ENCODE measurements at regions not wholly inside any gene's neighbourhood (a gene's known extent, or its start where the extent isn't known, plus 50 kb on each side); places are given as distances from the start of the nearest gene placed in this dataset.

DNA sequence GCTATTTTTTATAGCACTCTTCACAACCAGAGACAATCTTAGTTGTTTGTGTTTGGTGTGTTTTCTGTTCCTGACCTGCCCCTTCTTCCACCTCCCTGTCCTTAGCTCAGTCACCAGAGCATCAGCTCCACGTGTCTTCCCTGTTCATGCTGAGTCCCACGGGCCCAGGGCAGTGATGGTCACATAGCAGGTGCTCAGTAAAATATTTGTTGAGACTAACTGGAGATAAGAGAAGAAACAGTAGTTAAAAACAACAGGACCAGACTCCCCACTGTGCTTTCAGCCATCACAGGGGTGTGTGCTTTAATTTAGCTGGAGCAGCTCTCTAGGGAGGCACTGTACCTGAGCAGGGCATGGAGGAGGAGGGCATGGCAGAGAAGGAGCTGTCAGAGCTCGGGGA lies 307.3 kb upstream of the ZNF32 start:
- TF ChIP-seq, protein P1, sequence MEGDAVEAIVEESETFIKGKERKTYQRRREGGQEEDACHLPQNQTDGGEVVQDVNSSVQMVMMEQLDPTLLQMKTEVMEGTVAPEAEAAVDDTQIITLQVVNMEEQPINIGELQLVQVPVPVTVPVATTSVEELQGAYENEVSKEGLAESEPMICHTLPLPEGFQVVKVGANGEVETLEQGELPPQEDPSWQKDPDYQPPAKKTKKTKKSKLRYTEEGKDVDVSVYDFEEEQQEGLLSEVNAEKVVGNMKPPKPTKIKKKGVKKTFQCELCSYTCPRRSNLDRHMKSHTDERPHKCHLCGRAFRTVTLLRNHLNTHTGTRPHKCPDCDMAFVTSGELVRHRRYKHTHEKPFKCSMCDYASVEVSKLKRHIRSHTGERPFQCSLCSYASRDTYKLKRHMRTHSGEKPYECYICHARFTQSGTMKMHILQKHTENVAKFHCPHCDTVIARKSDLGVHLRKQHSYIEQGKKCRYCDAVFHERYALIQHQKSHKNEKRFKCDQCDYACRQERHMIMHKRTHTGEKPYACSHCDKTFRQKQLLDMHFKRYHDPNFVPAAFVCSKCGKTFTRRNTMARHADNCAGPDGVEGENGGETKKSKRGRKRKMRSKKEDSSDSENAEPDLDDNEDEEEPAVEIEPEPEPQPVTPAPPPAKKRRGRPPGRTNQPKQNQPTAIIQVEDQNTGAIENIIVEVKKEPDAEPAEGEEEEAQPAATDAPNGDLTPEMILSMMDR (IDR thresholded peaks at IDR 0.05), result no peak
- no peak for TF ChIP-seq POLR2A (IDR thresholded peaks at IDR 0.05)
- TF ChIP-seq POLR2AphosphoS5 (IDR thresholded peaks at IDR 0.05), result no peak
- TF ChIP-seq EP300 (IDR thresholded peaks at IDR 0.05), result no peak
